HG03432 (cell line): ENCODE measurements at regions not wholly inside any gene's neighbourhood (a gene's known extent, or its start where the extent isn't known, plus 50 kb on each side); places are given as distances from the start of the nearest gene placed in this dataset.

Experiments
- ATAC-seq: cut with Tn5 transposase; IDR thresholded peaks from one replicate; pipeline ENCODE4 v1.9.1; 2021; ENCODE audit warnings: mild to moderate bottlenecking, moderate library complexity; ENCODE audit not compliant: unreplicated experiment

GRCh38 chr2:128708106-128708816 lies 389.6 kb upstream of the HS6ST1 start:
- ATAC-seq: no peak

- no peak for ATAC-seq
These were observed 391.6 kb upstream of the HS6ST1 start for GRCh38 chr2:128710242-128710641.

- ATAC-seq: no peak
These were observed 392.1 kb upstream of the HS6ST1 start for GRCh38 chr2:128710729-128711128.

- no peak for ATAC-seq
These were observed 395.6 kb upstream of the HS6ST1 start for GRCh38 chr2:128714285-128714684.

GRCh38 chr2:128714851-128715312 lies 396.2 kb upstream of the HS6ST1 start:
- ATAC-seq: no peak

- ATAC-seq: no peak
These were observed 396.7 kb upstream of the HS6ST1 start for GRCh38 chr2:128715360-128715759.

GRCh38 chr2:128716299-128716721 lies 397.6 kb upstream of the HS6ST1 start:
- ATAC-seq: no peak

- ATAC-seq: no peak
These were observed 399.4 kb upstream of the HS6ST1 start for GRCh38 chr2:128717758-128718710.

- no peak for ATAC-seq
These were observed 401.7 kb upstream of the HS6ST1 start for GRCh38 chr2:128720080-128721022.

- no peak for ATAC-seq
These were observed 402.4 kb upstream of the HS6ST1 start for GRCh38 chr2:128721096-128721495.

- no peak for ATAC-seq
These were observed 403.8 kb upstream of the HS6ST1 start for GRCh38 chr2:128722489-128722888.

GRCh38 chr2:128724547-128724946 lies 405.9 kb upstream of the HS6ST1 start:
- ATAC-seq: no peak

GRCh38 chr2:128724972-128725371 lies 406.3 kb upstream of the HS6ST1 start:
- no peak for ATAC-seq

GRCh38 chr2:128726236-128726635 lies 407.6 kb upstream of the HS6ST1 start:
- ATAC-seq: no peak

- peak; percentile 43 for ATAC-seq
These were observed 408.2 kb upstream of the HS6ST1 start for GRCh38 chr2:128726911-128727310.

GRCh38 chr2:128727404-128727803 lies 408.7 kb upstream of the HS6ST1 start:
- ATAC-seq: peak; percentile 85

GRCh38 chr2:128727914-128728313 lies 409.2 kb upstream of the HS6ST1 start:
- ATAC-seq: peak; percentile 64

- no peak for ATAC-seq
These were observed 410.4 kb upstream of the HS6ST1 start for GRCh38 chr2:128729051-128729450.

GRCh38 chr2:128731994-128732650 lies 413.5 kb upstream of the HS6ST1 start:
- no peak for ATAC-seq

GRCh38 chr2:128732976-128733431 lies 414.3 kb upstream of the HS6ST1 start:
- peak; percentile 47 for ATAC-seq
